OCI-LY7 (cell line): ENCODE measurements at regions not wholly inside any gene's neighbourhood (a gene's known extent, or its start where the extent isn't known, plus 50 kb on each side); places are given as distances from the start of the nearest gene placed in this dataset.

Experiments used
- EZH2phosphoT487 ChIP-seq: fragments of 200-600 bp; sonication (generic); IDR thresholded peaks from 2 replicates; pipeline ENCODE4 v1.6.1; 2018; ENCODE audit warnings: low read depth, borderline replicate concordance, mild to moderate bottlenecking, mixed run types, antibody characterized with exemption, low read length, moderate library complexity, mixed read lengths
- TF ChIP-seq, protein P1 (sequence below): fragments of 200-600 bp; sonication (generic); conservative IDR thresholded peaks from 2 replicates; pipeline ENCODE4 v1.5.1; 2014; ENCODE audit warnings: mild to moderate bottlenecking, antibody characterized with exemption, low read length, moderate library complexity, mixed read lengths

DNA sequence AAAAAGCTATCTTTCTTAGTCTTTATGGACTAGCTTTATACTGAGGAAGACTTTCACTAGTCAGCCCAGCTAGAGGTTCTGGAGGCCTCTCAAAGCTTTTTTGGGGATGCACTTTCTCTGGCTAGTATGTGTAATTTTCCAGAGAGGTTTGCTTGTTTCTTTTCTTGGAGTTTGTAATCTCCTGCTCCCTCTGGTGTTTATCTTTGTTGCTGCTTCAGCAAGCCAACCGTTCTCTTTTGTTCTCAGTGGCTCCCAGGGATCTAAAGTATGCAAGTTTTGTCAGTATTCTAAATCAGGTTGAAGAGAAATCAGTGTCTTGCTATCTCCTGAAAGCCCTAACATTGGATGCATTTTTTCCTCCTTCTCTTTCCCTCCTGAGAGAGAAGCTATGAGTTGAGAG, 121.1 kb upstream of the MYO16 start:
- TF ChIP-seq, protein P1, sequence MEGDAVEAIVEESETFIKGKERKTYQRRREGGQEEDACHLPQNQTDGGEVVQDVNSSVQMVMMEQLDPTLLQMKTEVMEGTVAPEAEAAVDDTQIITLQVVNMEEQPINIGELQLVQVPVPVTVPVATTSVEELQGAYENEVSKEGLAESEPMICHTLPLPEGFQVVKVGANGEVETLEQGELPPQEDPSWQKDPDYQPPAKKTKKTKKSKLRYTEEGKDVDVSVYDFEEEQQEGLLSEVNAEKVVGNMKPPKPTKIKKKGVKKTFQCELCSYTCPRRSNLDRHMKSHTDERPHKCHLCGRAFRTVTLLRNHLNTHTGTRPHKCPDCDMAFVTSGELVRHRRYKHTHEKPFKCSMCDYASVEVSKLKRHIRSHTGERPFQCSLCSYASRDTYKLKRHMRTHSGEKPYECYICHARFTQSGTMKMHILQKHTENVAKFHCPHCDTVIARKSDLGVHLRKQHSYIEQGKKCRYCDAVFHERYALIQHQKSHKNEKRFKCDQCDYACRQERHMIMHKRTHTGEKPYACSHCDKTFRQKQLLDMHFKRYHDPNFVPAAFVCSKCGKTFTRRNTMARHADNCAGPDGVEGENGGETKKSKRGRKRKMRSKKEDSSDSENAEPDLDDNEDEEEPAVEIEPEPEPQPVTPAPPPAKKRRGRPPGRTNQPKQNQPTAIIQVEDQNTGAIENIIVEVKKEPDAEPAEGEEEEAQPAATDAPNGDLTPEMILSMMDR, result 0 out of 2 replicates have a peak, but pooled peaks have one; percentile 21
- no peak for TF ChIP-seq EZH2phosphoT487
